H9 (cell line): ENCODE measurements at regions not wholly inside any gene's neighbourhood (a gene's known extent, or its start where the extent isn't known, plus 50 kb on each side); places are given as distances from the start of the nearest gene placed in this dataset.

Source experiments
- DNase-seq: peaks from one replicate; pipeline ENCODE4 v3.0.0-alpha.2; 2017
- H2AFZ ChIP-seq: one replicate; pipeline ENCODE4 v1.6.1; 2013; ENCODE audit warnings: mild to moderate bottlenecking, low read length, control low read depth, moderate library complexity
- H2AK5ac ChIP-seq: 2 replicates; pipeline ENCODE4 v1.6.1; 2013; ENCODE audit warnings: low read length, control low read depth, mixed read lengths; ENCODE audit not compliant: insufficient read length
- H2BK120ac ChIP-seq: one replicate; pipeline ENCODE4 v1.6.1; 2013; ENCODE audit warnings: low read depth, mild to moderate bottlenecking, low read length, control low read depth, inconsistent platforms; ENCODE audit not compliant: poor library complexity, severe bottlenecking
- H2BK12ac ChIP-seq: 2 replicates; pipeline ENCODE4 v1.6.1; 2013; ENCODE audit warnings: low read length, control low read depth, mixed read lengths, low read depth; ENCODE audit not compliant: insufficient read length
- H2BK15ac ChIP-seq: 2 replicates; pipeline ENCODE4 v1.6.1; 2013; ENCODE audit warnings: low read depth, low read length, control low read depth
- H2BK20ac ChIP-seq: one replicate; pipeline ENCODE4 v1.6.1; 2013; ENCODE audit warnings: low read depth, mild to moderate bottlenecking, low read length, control low read depth, inconsistent platforms; ENCODE audit not compliant: poor library complexity, severe bottlenecking
- H2BK5ac ChIP-seq: 2 replicates; pipeline ENCODE4 v1.6.1; 2013; ENCODE audit warnings: low read length, control low read depth, mixed read lengths; ENCODE audit not compliant: insufficient read length
- H3K14ac ChIP-seq: 2 replicates; pipeline ENCODE4 v1.6.1; 2013; ENCODE audit warnings: low read length, control low read depth; ENCODE audit not compliant: insufficient read depth
- H3K18ac ChIP-seq: 2 replicates; pipeline ENCODE4 v1.6.1; 2013; ENCODE audit warnings: low read depth, mild to moderate bottlenecking, mixed read lengths, low read length, control low read depth; ENCODE audit not compliant: insufficient read length
- H3K23ac ChIP-seq: 2 replicates; pipeline ENCODE4 v1.6.1; 2013; ENCODE audit warnings: low read length, control low read depth, mixed read lengths, low read depth; ENCODE audit not compliant: insufficient read length
- H3K23me2 ChIP-seq: 2 replicates; pipeline ENCODE4 v1.6.1; 2013; ENCODE audit warnings: low read depth, mild to moderate bottlenecking, mixed read lengths, low read length, control low read depth; ENCODE audit not compliant: insufficient read length, poor library complexity, severe bottlenecking
- H3K27ac ChIP-seq: 2 replicates; pipeline ENCODE4 v1.5.1; 2013; ENCODE audit warnings: low read length, control low read depth, mixed read lengths, low read depth; ENCODE audit not compliant: insufficient read length
- H3K27me3 ChIP-seq: 2 replicates; pipeline ENCODE4 v1.6.1; 2013; ENCODE audit warnings: low read length, control low read depth, inconsistent platforms; ENCODE audit not compliant: insufficient read depth
- H3K4ac ChIP-seq: 2 replicates; pipeline ENCODE4 v1.6.1; 2013; ENCODE audit warnings: low read depth, mild to moderate bottlenecking, control low read depth, inconsistent platforms, low read length, moderate library complexity
- H3K4me1 ChIP-seq: 2 replicates; pipeline ENCODE4 v1.6.1; 2013; ENCODE audit warnings: low read length, control low read depth, inconsistent platforms; ENCODE audit not compliant: insufficient read depth
- H3K4me2 ChIP-seq: 2 replicates; pipeline ENCODE4 v1.6.1; 2013; ENCODE audit warnings: low read length, control low read depth, mixed read lengths; ENCODE audit not compliant: insufficient read length, insufficient read depth
- H3K56ac ChIP-seq: 2 replicates; pipeline ENCODE4 v1.6.1; 2013; ENCODE audit warnings: low read depth, mild to moderate bottlenecking, mixed read lengths, low read length, control low read depth; ENCODE audit not compliant: insufficient read length
- H3K79me1 ChIP-seq: 2 replicates; pipeline ENCODE4 v1.6.1; 2013; ENCODE audit warnings: low read depth, mild to moderate bottlenecking, moderate library complexity, low read length, control low read depth, inconsistent platforms; ENCODE audit not compliant: insufficient read depth, poor library complexity, severe bottlenecking
- H3K79me2 ChIP-seq: 2 replicates; pipeline ENCODE4 v1.6.1; 2013; ENCODE audit warnings: low read length, control low read depth, inconsistent platforms; ENCODE audit not compliant: insufficient read depth
- H3K9ac ChIP-seq: 2 replicates; pipeline ENCODE4 v1.6.1; 2013; ENCODE audit warnings: low read length, control low read depth, mixed read lengths; ENCODE audit not compliant: insufficient read length; ENCODE audit errors: extremely low read depth
- H3K9me3 ChIP-seq: one replicate; pipeline ENCODE4 v1.6.1; 2013; ENCODE audit warnings: low read depth, low read length, inconsistent platforms; ENCODE audit not compliant: control insufficient read depth
- H3T11ph ChIP-seq: one replicate; pipeline ENCODE4 v1.6.1; 2013; ENCODE audit warnings: mild to moderate bottlenecking, low read length, control low read depth, inconsistent platforms
- H4K20me1 ChIP-seq: one replicate; pipeline ENCODE4 v1.6.1; 2013; ENCODE audit not compliant: control insufficient read depth, insufficient read length, insufficient read depth
- H4K5ac ChIP-seq: 2 replicates; pipeline ENCODE4 v1.6.1; 2013; ENCODE audit warnings: low read depth, mild to moderate bottlenecking, mixed read lengths, low read length, control low read depth; ENCODE audit not compliant: insufficient read length
- H4K8ac ChIP-seq: replicated peaks from 2 replicates; pipeline ENCODE4 v1.6.1; 2013; ENCODE audit warnings: low read length, control low read depth, mixed read lengths, low read depth; ENCODE audit not compliant: insufficient read length
- H4K91ac ChIP-seq: 2 replicates; pipeline ENCODE4 v1.6.1; 2013; ENCODE audit warnings: low read depth, mild to moderate bottlenecking, moderate library complexity, mixed read lengths, low read length, control low read depth; ENCODE audit not compliant: insufficient read length
- H3K27ac Mint-ChIP-seq, 3 experiments: 2 replicates in 2 of 3; 3 replicates in 1 of 3; pipeline ENCODE4 v1.8.0; 2020 to 2021; ENCODE audit warnings: mixed read lengths in 3 of 3, mild to moderate bottlenecking in 1 of 3, moderate library complexity in 1 of 3
- H3K27me3 Mint-ChIP-seq: 2 replicates; pipeline ENCODE4 v1.8.0; 2021; ENCODE audit warnings: low read depth, mild to moderate bottlenecking, moderate library complexity, mixed read lengths
- H3K36me3 Mint-ChIP-seq, 3 experiments: 2 replicates in 2 of 3; 3 replicates in 1 of 3; pipeline ENCODE4 v1.8.0; 2020 to 2021; ENCODE audit warnings: low read depth in 3 of 3, mixed read lengths in 3 of 3; ENCODE audit not compliant: insufficient read depth in 1 of 3
- H3K4me1 Mint-ChIP-seq, 2 experiments: 2 replicates each; pipeline ENCODE4 v1.8.0; 2020; ENCODE audit warnings: mixed read lengths in 2 of 2
- H3K4me3 Mint-ChIP-seq, 2 experiments: 2 replicates in 1 of 2; 3 replicates in 1 of 2; pipeline ENCODE4 v1.8.0; 2020 to 2021; ENCODE audit warnings: mild to moderate bottlenecking in 2 of 2, mixed read lengths in 2 of 2, moderate library complexity in 1 of 2
- H3K9me3 Mint-ChIP-seq, 2 experiments: 2 replicates in 1 of 2; 3 replicates in 1 of 2; pipeline ENCODE4 v1.8.0; 2020; ENCODE audit warnings: mild to moderate bottlenecking in 2 of 2, mixed read lengths in 2 of 2, moderate library complexity in 1 of 2
- CTCF ChIP-seq: fragments of 200-600 bp; sonication (generic); conservative IDR thresholded peaks from 3 replicates; pipeline ENCODE4 v1.8.0; 2021; ENCODE audit warnings: antibody characterized with exemption, mild to moderate bottlenecking
- WGBS: extraction: QIAGEN DNeasy Blood & Tissue Kit; methylation state at CpG from one replicate; pipeline ENCODE4 v1.1.7; 2013; ENCODE audit warnings: missing lambda C conversion rate, low lambda C conversion rate, mixed read lengths; ENCODE audit not compliant: insufficient read length; ENCODE audit errors: extremely low coverage; 5-methylcytosine and 5-hydroxymethylcytosine counted together

GRCh38 chr2:195202163-195202845, 454.7 kb upstream of the SLC39A10 start:
- Histone ChIP-seq H3K27me3 (no peaks in the 10 kb centered on the region), H4K20me1 (no peaks in the 10 kb centered on the region), H3K4me1 (no peaks in the 10 kb centered on the region), H3K27ac (no peak overlapping the region), H3K23ac (no peak overlapping the region), H2BK15ac (no peak overlapping the region), H2AFZ (no peak overlapping the region), H3K14ac (no peak overlapping the region), H3K9me3 (no peaks in the 10 kb centered on the region), H3K4ac (no peak overlapping the region), H4K91ac (no peak overlapping the region), H3K79me1 (no peaks in the 10 kb centered on the region), H2AK5ac (no peak overlapping the region), H3K23me2 (no peaks in the 10 kb centered on the region), H2BK20ac (no peak overlapping the region), H3T11ph (no peak overlapping the region), H4K5ac (no peak overlapping the region), H2BK120ac (no peak overlapping the region), H3K79me2 (no peaks in the 10 kb centered on the region), H2BK12ac (no peak overlapping the region), H2BK5ac (no peak overlapping the region), H3K9ac (no peak overlapping the region), H3K18ac (no peak overlapping the region), H4K8ac (no peak overlapping the region), H3K56ac (no peak overlapping the region), H3K4me2 (no peak overlapping the region)
- Mint-ChIP-seq H3K4me3 (no peak overlapping the region), H3K4me1 (peaks cover 3 to 9% of the 10 kb centered on the region in 2 experiments), H3K27me3 (no peaks in the 10 kb centered on the region), H3K9me3 (no peaks in the 10 kb centered on the region), H3K27ac (no peak overlapping the region), H3K36me3 (no peaks in the 10 kb centered on the region)
- no peak for TF ChIP-seq CTCF
- no peak for DNase-seq
- WGBS: no CpG with 5 or more reads among the region's 2 CpGs
